ENCODE measurements at regions not wholly inside any gene's neighbourhood (a gene's known extent, or its start where the extent isn't known, plus 50 kb on each side); places are given as distances from the start of the nearest gene placed in this dataset.

GRCh38 chr5:152990649-152991048, 499.8 kb upstream of the GRIA1 start:
- Histone ChIP-seq H3K27ac (ENCODE audit: low read depth, low read length, severe bottlenecking) (no peak overlapping the region), H3K9me3 (ENCODE audit: control insufficient read depth, low read length) (no peaks in the 10 kb centered on the region), H3K36me3 (ENCODE audit: control insufficient read depth, insufficient read depth, low read length) (no peaks in the 10 kb centered on the region), H3K4me3 (ENCODE audit: extremely low read depth, insufficient read depth, low read length, poor library complexity, severe bottlenecking) (no peak overlapping the region), H3K4me1 (ENCODE audit: control insufficient read depth, insufficient read depth, low read length, poor library complexity, severe bottlenecking) (no peaks in the 10 kb centered on the region)
- no CpG with 5 or more reads among the region's 2 CpGs for WGBS, 2 experiments (ENCODE audit: insufficient coverage in 2 of 2)

- WGBS, 2 experiments (ENCODE audit: insufficient coverage in 2 of 2), result 95 to 97% methylated on average over 3 of the region's 5 CpGs
Observed at GRCh38 chr5:152994033-152994680, 496.3 kb upstream of the GRIA1 start.

GRCh38 chr5:152995214-152995725, 495.2 kb upstream of the GRIA1 start:
- Histone ChIP-seq H3K36me3 (ENCODE audit: control insufficient read depth, insufficient read depth, low read length) (no peaks in the 10 kb centered on the region), H3K4me1 (ENCODE audit: control insufficient read depth, insufficient read depth, low read length, poor library complexity, severe bottlenecking) (no peaks in the 10 kb centered on the region), H3K4me3 (ENCODE audit: extremely low read depth, insufficient read depth, low read length, poor library complexity, severe bottlenecking) (no peak overlapping the region), H3K9me3 (ENCODE audit: control insufficient read depth, low read length) (no peaks in the 10 kb centered on the region), H3K27ac (ENCODE audit: low read depth, low read length, severe bottlenecking) (no peak overlapping the region)
- WGBS, 2 experiments (ENCODE audit: insufficient coverage in 2 of 2), result 57 to 67% methylated on average over 1 of the region's 1 CpG

More at GRCh38 chr5:152994033-152994680, 496.3 kb upstream of the GRIA1 start:
- Histone ChIP-seq H3K4me3 (ENCODE audit: extremely low read depth, insufficient read depth, low read length, poor library complexity, severe bottlenecking) (no peak overlapping the region), H3K9me3 (ENCODE audit: control insufficient read depth, low read length) (no peaks in the 10 kb centered on the region), H3K36me3 (ENCODE audit: control insufficient read depth, insufficient read depth, low read length) (no peaks in the 10 kb centered on the region), H3K4me1 (ENCODE audit: control insufficient read depth, insufficient read depth, low read length, poor library complexity, severe bottlenecking) (no peaks in the 10 kb centered on the region), H3K27ac (ENCODE audit: low read depth, low read length, severe bottlenecking) (no peak overlapping the region)

- no peak overlapping the region for H3K27ac ChIP-seq (ENCODE audit: low read depth, low read length, severe bottlenecking)
- WGBS, 2 experiments (ENCODE audit: insufficient coverage in 2 of 2), result 68 to 94% methylated on average over 2 of the region's 2 CpGs
- no peak overlapping the region for H3K4me3 ChIP-seq (ENCODE audit: extremely low read depth, insufficient read depth, low read length, poor library complexity, severe bottlenecking)
- H3K36me3 ChIP-seq (ENCODE audit: control insufficient read depth, insufficient read depth, low read length), result no peaks in the 10 kb centered on the region
- no peaks in the 10 kb centered on the region for H3K4me1 ChIP-seq (ENCODE audit: control insufficient read depth, insufficient read depth, low read length, poor library complexity, severe bottlenecking)
- no peaks in the 10 kb centered on the region for H3K9me3 ChIP-seq (ENCODE audit: control insufficient read depth, low read length)
Observed at GRCh38 chr5:153005711-153006110, 484.8 kb upstream of the GRIA1 start.

GRCh38 chr5:153006681-153007080, 483.8 kb upstream of the GRIA1 start:
- 80 to 100% methylated on average over 3 of the region's 3 CpGs for WGBS, 2 experiments (ENCODE audit: insufficient coverage in 2 of 2)
- no peak overlapping the region for H3K4me3 ChIP-seq (ENCODE audit: extremely low read depth, insufficient read depth, low read length, poor library complexity, severe bottlenecking)

GRCh38 chr5:153014194-153014593, 476.3 kb upstream of the GRIA1 start:
- no peak overlapping the region for H3K27ac ChIP-seq (ENCODE audit: low read depth, low read length, severe bottlenecking)
- H3K4me1 ChIP-seq (ENCODE audit: control insufficient read depth, insufficient read depth, low read length, poor library complexity, severe bottlenecking), result no peaks in the 10 kb centered on the region
- H3K4me3 ChIP-seq (ENCODE audit: extremely low read depth, insufficient read depth, low read length, poor library complexity, severe bottlenecking), result no peak overlapping the region
- no peaks in the 10 kb centered on the region for H3K9me3 ChIP-seq (ENCODE audit: control insufficient read depth, low read length)
- WGBS, 2 experiments (ENCODE audit: insufficient coverage in 2 of 2), result 77% methylated on average over 4 of the region's 4 CpGs; no CpG with 5 or more reads in 1 of the 2 experiments
- no peaks in the 10 kb centered on the region for H3K36me3 ChIP-seq (ENCODE audit: control insufficient read depth, insufficient read depth, low read length)

More at GRCh38 chr5:153006681-153007080, 483.8 kb upstream of the GRIA1 start:
- no peaks in the 10 kb centered on the region for H3K36me3 ChIP-seq (ENCODE audit: control insufficient read depth, insufficient read depth, low read length)
- H3K4me1 ChIP-seq (ENCODE audit: control insufficient read depth, insufficient read depth, low read length, poor library complexity, severe bottlenecking), result no peaks in the 10 kb centered on the region
- H3K9me3 ChIP-seq (ENCODE audit: control insufficient read depth, low read length), result no peaks in the 10 kb centered on the region
- H3K27ac ChIP-seq (ENCODE audit: low read depth, low read length, severe bottlenecking), result no peak overlapping the region

GRCh38 chr5:153018121-153018520, 472.3 kb upstream of the GRIA1 start:
- Histone ChIP-seq H3K4me3 (ENCODE audit: extremely low read depth, insufficient read depth, low read length, poor library complexity, severe bottlenecking) (no peak overlapping the region), H3K27ac (ENCODE audit: low read depth, low read length, severe bottlenecking) (no peak overlapping the region), H3K36me3 (ENCODE audit: control insufficient read depth, insufficient read depth, low read length) (no peaks in the 10 kb centered on the region), H3K4me1 (ENCODE audit: control insufficient read depth, insufficient read depth, low read length, poor library complexity, severe bottlenecking) (no peaks in the 10 kb centered on the region), H3K9me3 (ENCODE audit: control insufficient read depth, low read length) (no peaks in the 10 kb centered on the region)
- no CpG with 5 or more reads among the region's 4 CpGs for WGBS, 2 experiments (ENCODE audit: insufficient coverage in 2 of 2)

GRCh38 chr5:153030755-153031725, 459.4 kb upstream of the GRIA1 start:
- 80% methylated on average over 1 of the region's 5 CpGs; no CpG with 5 or more reads in 1 of the 2 experiments for WGBS, 2 experiments (ENCODE audit: insufficient coverage in 2 of 2)
- Histone ChIP-seq H3K36me3 (ENCODE audit: control insufficient read depth, insufficient read depth, low read length) (no peaks in the 10 kb centered on the region), H3K27ac (ENCODE audit: low read depth, low read length, severe bottlenecking) (no peak overlapping the region), H3K4me3 (ENCODE audit: extremely low read depth, insufficient read depth, low read length, poor library complexity, severe bottlenecking) (no peak overlapping the region), H3K9me3 (ENCODE audit: control insufficient read depth, low read length) (no peaks in the 10 kb centered on the region), H3K4me1 (ENCODE audit: control insufficient read depth, insufficient read depth, low read length, poor library complexity, severe bottlenecking) (no peaks in the 10 kb centered on the region)

GRCh38 chr5:153039501-153039900, 451.0 kb upstream of the GRIA1 start:
- WGBS, 2 experiments (ENCODE audit: insufficient coverage in 2 of 2), result 90 to 100% methylated on average over 1 to 2 of the region's 3 CpGs

GRCh38 chr5:153043886-153044285, 446.6 kb upstream of the GRIA1 start:
- H3K4me3 ChIP-seq (ENCODE audit: extremely low read depth, insufficient read depth, low read length, poor library complexity, severe bottlenecking), result no peak overlapping the region
- H3K9me3 ChIP-seq (ENCODE audit: control insufficient read depth, low read length), result peaks cover 3% of the 10 kb centered on the region
- H3K27ac ChIP-seq (ENCODE audit: low read depth, low read length, severe bottlenecking), result no peak overlapping the region
- H3K36me3 ChIP-seq (ENCODE audit: control insufficient read depth, insufficient read depth, low read length), result no peaks in the 10 kb centered on the region
- no peaks in the 10 kb centered on the region for H3K4me1 ChIP-seq (ENCODE audit: control insufficient read depth, insufficient read depth, low read length, poor library complexity, severe bottlenecking)
- WGBS, 2 experiments (ENCODE audit: insufficient coverage in 2 of 2), result 76 to 92% methylated on average over 1 of the region's 1 CpG

More at GRCh38 chr5:153039501-153039900, 451.0 kb upstream of the GRIA1 start:
- Histone ChIP-seq H3K4me3 (ENCODE audit: extremely low read depth, insufficient read depth, low read length, poor library complexity, severe bottlenecking) (no peak overlapping the region), H3K27ac (ENCODE audit: low read depth, low read length, severe bottlenecking) (no peak overlapping the region), H3K9me3 (ENCODE audit: control insufficient read depth, low read length) (no peaks in the 10 kb centered on the region), H3K4me1 (ENCODE audit: control insufficient read depth, insufficient read depth, low read length, poor library complexity, severe bottlenecking) (no peaks in the 10 kb centered on the region), H3K36me3 (ENCODE audit: control insufficient read depth, insufficient read depth, low read length) (no peaks in the 10 kb centered on the region)
